H9 (cell line): ENCODE measurements at regions not wholly inside any gene's neighbourhood (a gene's known extent, or its start where the extent isn't known, plus 50 kb on each side); places are given as distances from the start of the nearest gene placed in this dataset.

ENCODE experiments used
- DNase-seq: peaks from one replicate; pipeline ENCODE4 v3.0.0-alpha.2; 2017
- H2AFZ ChIP-seq: one replicate; pipeline ENCODE4 v1.6.1; 2013; ENCODE audit warnings: mild to moderate bottlenecking, low read length, control low read depth, moderate library complexity
- H2AK5ac ChIP-seq: 2 replicates; pipeline ENCODE4 v1.6.1; 2013; ENCODE audit warnings: low read length, control low read depth, mixed read lengths; ENCODE audit not compliant: insufficient read length
- H2BK120ac ChIP-seq: one replicate; pipeline ENCODE4 v1.6.1; 2013; ENCODE audit warnings: low read depth, mild to moderate bottlenecking, low read length, control low read depth, inconsistent platforms; ENCODE audit not compliant: poor library complexity, severe bottlenecking
- H2BK12ac ChIP-seq: 2 replicates; pipeline ENCODE4 v1.6.1; 2013; ENCODE audit warnings: low read length, control low read depth, mixed read lengths, low read depth; ENCODE audit not compliant: insufficient read length
- H2BK15ac ChIP-seq: 2 replicates; pipeline ENCODE4 v1.6.1; 2013; ENCODE audit warnings: low read depth, low read length, control low read depth
- H2BK20ac ChIP-seq: one replicate; pipeline ENCODE4 v1.6.1; 2013; ENCODE audit warnings: low read depth, mild to moderate bottlenecking, low read length, control low read depth, inconsistent platforms; ENCODE audit not compliant: poor library complexity, severe bottlenecking
- H2BK5ac ChIP-seq: 2 replicates; pipeline ENCODE4 v1.6.1; 2013; ENCODE audit warnings: low read length, control low read depth, mixed read lengths; ENCODE audit not compliant: insufficient read length
- H3K14ac ChIP-seq: 2 replicates; pipeline ENCODE4 v1.6.1; 2013; ENCODE audit warnings: low read length, control low read depth; ENCODE audit not compliant: insufficient read depth
- H3K18ac ChIP-seq: 2 replicates; pipeline ENCODE4 v1.6.1; 2013; ENCODE audit warnings: low read depth, mild to moderate bottlenecking, mixed read lengths, low read length, control low read depth; ENCODE audit not compliant: insufficient read length
- H3K23ac ChIP-seq: 2 replicates; pipeline ENCODE4 v1.6.1; 2013; ENCODE audit warnings: low read length, control low read depth, mixed read lengths, low read depth; ENCODE audit not compliant: insufficient read length
- H3K23me2 ChIP-seq: 2 replicates; pipeline ENCODE4 v1.6.1; 2013; ENCODE audit warnings: low read depth, mild to moderate bottlenecking, mixed read lengths, low read length, control low read depth; ENCODE audit not compliant: insufficient read length, poor library complexity, severe bottlenecking
- H3K27ac ChIP-seq: 2 replicates; pipeline ENCODE4 v1.5.1; 2013; ENCODE audit warnings: low read length, control low read depth, mixed read lengths, low read depth; ENCODE audit not compliant: insufficient read length
- H3K27me3 ChIP-seq: 2 replicates; pipeline ENCODE4 v1.6.1; 2013; ENCODE audit warnings: low read length, control low read depth, inconsistent platforms; ENCODE audit not compliant: insufficient read depth
- H3K4ac ChIP-seq: 2 replicates; pipeline ENCODE4 v1.6.1; 2013; ENCODE audit warnings: low read depth, mild to moderate bottlenecking, control low read depth, inconsistent platforms, low read length, moderate library complexity
- H3K4me1 ChIP-seq: 2 replicates; pipeline ENCODE4 v1.6.1; 2013; ENCODE audit warnings: low read length, control low read depth, inconsistent platforms; ENCODE audit not compliant: insufficient read depth
- H3K4me2 ChIP-seq: 2 replicates; pipeline ENCODE4 v1.6.1; 2013; ENCODE audit warnings: low read length, control low read depth, mixed read lengths; ENCODE audit not compliant: insufficient read length, insufficient read depth
- H3K56ac ChIP-seq: 2 replicates; pipeline ENCODE4 v1.6.1; 2013; ENCODE audit warnings: low read depth, mild to moderate bottlenecking, mixed read lengths, low read length, control low read depth; ENCODE audit not compliant: insufficient read length
- H3K79me1 ChIP-seq: 2 replicates; pipeline ENCODE4 v1.6.1; 2013; ENCODE audit warnings: low read depth, mild to moderate bottlenecking, moderate library complexity, low read length, control low read depth, inconsistent platforms; ENCODE audit not compliant: insufficient read depth, poor library complexity, severe bottlenecking
- H3K79me2 ChIP-seq: 2 replicates; pipeline ENCODE4 v1.6.1; 2013; ENCODE audit warnings: low read length, control low read depth, inconsistent platforms; ENCODE audit not compliant: insufficient read depth
- H3K9ac ChIP-seq: 2 replicates; pipeline ENCODE4 v1.6.1; 2013; ENCODE audit warnings: low read length, control low read depth, mixed read lengths; ENCODE audit not compliant: insufficient read length; ENCODE audit errors: extremely low read depth
- H3K9me3 ChIP-seq: one replicate; pipeline ENCODE4 v1.6.1; 2013; ENCODE audit warnings: low read depth, low read length, inconsistent platforms; ENCODE audit not compliant: control insufficient read depth
- H3T11ph ChIP-seq: one replicate; pipeline ENCODE4 v1.6.1; 2013; ENCODE audit warnings: mild to moderate bottlenecking, low read length, control low read depth, inconsistent platforms
- H4K20me1 ChIP-seq: one replicate; pipeline ENCODE4 v1.6.1; 2013; ENCODE audit not compliant: control insufficient read depth, insufficient read length, insufficient read depth
- H4K5ac ChIP-seq: 2 replicates; pipeline ENCODE4 v1.6.1; 2013; ENCODE audit warnings: low read depth, mild to moderate bottlenecking, mixed read lengths, low read length, control low read depth; ENCODE audit not compliant: insufficient read length
- H4K8ac ChIP-seq: replicated peaks from 2 replicates; pipeline ENCODE4 v1.6.1; 2013; ENCODE audit warnings: low read length, control low read depth, mixed read lengths, low read depth; ENCODE audit not compliant: insufficient read length
- H4K91ac ChIP-seq: 2 replicates; pipeline ENCODE4 v1.6.1; 2013; ENCODE audit warnings: low read depth, mild to moderate bottlenecking, moderate library complexity, mixed read lengths, low read length, control low read depth; ENCODE audit not compliant: insufficient read length
- H3K27ac Mint-ChIP-seq, 3 experiments: 2 replicates in 2 of 3; 3 replicates in 1 of 3; pipeline ENCODE4 v1.8.0; 2020 to 2021; ENCODE audit warnings: mixed read lengths in 3 of 3, mild to moderate bottlenecking in 1 of 3, moderate library complexity in 1 of 3
- H3K27me3 Mint-ChIP-seq: 2 replicates; pipeline ENCODE4 v1.8.0; 2021; ENCODE audit warnings: low read depth, mild to moderate bottlenecking, moderate library complexity, mixed read lengths
- H3K36me3 Mint-ChIP-seq, 3 experiments: 2 replicates in 2 of 3; 3 replicates in 1 of 3; pipeline ENCODE4 v1.8.0; 2020 to 2021; ENCODE audit warnings: low read depth in 3 of 3, mixed read lengths in 3 of 3; ENCODE audit not compliant: insufficient read depth in 1 of 3
- H3K4me1 Mint-ChIP-seq, 2 experiments: 2 replicates each; pipeline ENCODE4 v1.8.0; 2020; ENCODE audit warnings: mixed read lengths in 2 of 2
- H3K4me3 Mint-ChIP-seq, 2 experiments: 2 replicates in 1 of 2; 3 replicates in 1 of 2; pipeline ENCODE4 v1.8.0; 2020 to 2021; ENCODE audit warnings: mild to moderate bottlenecking in 2 of 2, mixed read lengths in 2 of 2, moderate library complexity in 1 of 2
- H3K9me3 Mint-ChIP-seq, 2 experiments: 2 replicates in 1 of 2; 3 replicates in 1 of 2; pipeline ENCODE4 v1.8.0; 2020; ENCODE audit warnings: mild to moderate bottlenecking in 2 of 2, mixed read lengths in 2 of 2, moderate library complexity in 1 of 2
- WGBS: extraction: QIAGEN DNeasy Blood & Tissue Kit; methylation state at CpG from one replicate; pipeline ENCODE4 v1.1.7; 2013; ENCODE audit warnings: missing lambda C conversion rate, low lambda C conversion rate, mixed read lengths; ENCODE audit not compliant: insufficient read length; ENCODE audit errors: extremely low coverage; 5-methylcytosine and 5-hydroxymethylcytosine counted together
- TF ChIP-seq, protein P1 (sequence below): fragments of 200-600 bp; sonication (generic); conservative IDR thresholded peaks from 3 replicates; pipeline ENCODE4 v1.8.0; 2021; ENCODE audit warnings: antibody characterized with exemption, mild to moderate bottlenecking

DNA sequence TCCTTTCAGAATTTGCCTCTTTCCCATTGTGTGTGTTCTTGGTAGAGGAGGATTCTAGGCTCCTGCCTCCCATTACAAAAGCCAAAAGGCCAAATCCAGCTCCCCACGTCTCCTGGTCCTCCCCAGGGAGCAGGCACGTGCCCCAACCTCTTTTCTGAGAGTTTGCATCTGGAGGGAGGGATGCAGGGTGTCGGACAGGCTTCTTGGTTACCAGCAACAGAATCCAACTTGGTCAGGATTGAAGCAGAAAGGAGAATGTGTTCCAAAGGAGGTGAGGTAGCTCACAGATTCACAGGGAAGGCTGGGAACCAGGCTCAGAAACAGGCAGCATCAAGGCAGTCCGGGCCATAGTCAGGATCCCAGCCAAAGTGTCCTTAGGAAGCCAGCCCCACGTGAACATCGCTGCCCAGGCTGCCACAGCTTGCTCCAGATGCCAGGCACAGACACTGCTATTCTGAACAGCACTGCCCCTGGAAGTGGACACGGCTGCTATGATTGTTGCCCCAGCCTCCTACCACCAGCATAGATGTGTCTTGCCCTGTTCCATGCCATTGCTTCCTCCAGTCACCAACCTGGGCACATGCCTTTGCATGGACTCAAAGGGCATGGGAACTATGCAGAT, 264.2 kb upstream of the ZMIZ1 start:
- Histone ChIP-seq H3K4me2 (no peak overlapping the region), H2BK15ac (no peak overlapping the region), H2AK5ac (no peak overlapping the region), H4K91ac (no peak overlapping the region), H2BK20ac (no peak overlapping the region), H3K14ac (no peak overlapping the region; the same call in 1 of the 2 replicates), H3K4ac (no peak overlapping the region), H4K8ac (no peak overlapping the region), H3K9me3 (no peaks in the 10 kb centered on the region), H3K56ac (no peak overlapping the region), H2BK5ac (no peak overlapping the region), H2AFZ (no peak overlapping the region), H4K20me1 (no peaks in the 10 kb centered on the region), H3K9ac (no peak overlapping the region), H2BK120ac (no peak overlapping the region), H2BK12ac (no peak overlapping the region), H3K79me2 (no peaks in the 10 kb centered on the region), H3K23ac (no peak overlapping the region), H4K5ac (no peak overlapping the region), H3K79me1 (no peaks in the 10 kb centered on the region), H3T11ph (no peak overlapping the region), H3K27me3 (no peaks in the 10 kb centered on the region), H3K18ac (no peak overlapping the region), H3K4me1 (no peaks in the 10 kb centered on the region), H3K27ac (no peak overlapping the region), H3K23me2 (no peaks in the 10 kb centered on the region)
- Mint-ChIP-seq H3K27ac (no peak overlapping the region), H3K4me1 (peaks cover 5 to 16% of the 10 kb centered on the region in 2 experiments), H3K9me3 (no peaks in the 10 kb centered on the region), H3K36me3 (no peaks in the 10 kb centered on the region; a peak in 1 of 7 replicates), H3K27me3 (peaks cover 47% of the 10 kb centered on the region), H3K4me3 (no peak overlapping the region)
- DNase-seq: no peak
- no CpG with 5 or more reads among the region's 7 CpGs for WGBS
- TF ChIP-seq, protein P1, sequence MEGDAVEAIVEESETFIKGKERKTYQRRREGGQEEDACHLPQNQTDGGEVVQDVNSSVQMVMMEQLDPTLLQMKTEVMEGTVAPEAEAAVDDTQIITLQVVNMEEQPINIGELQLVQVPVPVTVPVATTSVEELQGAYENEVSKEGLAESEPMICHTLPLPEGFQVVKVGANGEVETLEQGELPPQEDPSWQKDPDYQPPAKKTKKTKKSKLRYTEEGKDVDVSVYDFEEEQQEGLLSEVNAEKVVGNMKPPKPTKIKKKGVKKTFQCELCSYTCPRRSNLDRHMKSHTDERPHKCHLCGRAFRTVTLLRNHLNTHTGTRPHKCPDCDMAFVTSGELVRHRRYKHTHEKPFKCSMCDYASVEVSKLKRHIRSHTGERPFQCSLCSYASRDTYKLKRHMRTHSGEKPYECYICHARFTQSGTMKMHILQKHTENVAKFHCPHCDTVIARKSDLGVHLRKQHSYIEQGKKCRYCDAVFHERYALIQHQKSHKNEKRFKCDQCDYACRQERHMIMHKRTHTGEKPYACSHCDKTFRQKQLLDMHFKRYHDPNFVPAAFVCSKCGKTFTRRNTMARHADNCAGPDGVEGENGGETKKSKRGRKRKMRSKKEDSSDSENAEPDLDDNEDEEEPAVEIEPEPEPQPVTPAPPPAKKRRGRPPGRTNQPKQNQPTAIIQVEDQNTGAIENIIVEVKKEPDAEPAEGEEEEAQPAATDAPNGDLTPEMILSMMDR: no peak
